ENCODE measurements at regions not wholly inside any gene's neighbourhood (a gene's known extent, or its start where the extent isn't known, plus 50 kb on each side); places are given as distances from the start of the nearest gene placed in this dataset.

- no peak overlapping the region for H3K27ac ChIP-seq
- TF ChIP-seq POLR2AphosphoS5 (IDR thresholded peaks at IDR 0.05), result no peak
- no peak for TF ChIP-seq POLR2A (IDR thresholded peaks at IDR 0.05)
- TF ChIP-seq, protein P1, sequence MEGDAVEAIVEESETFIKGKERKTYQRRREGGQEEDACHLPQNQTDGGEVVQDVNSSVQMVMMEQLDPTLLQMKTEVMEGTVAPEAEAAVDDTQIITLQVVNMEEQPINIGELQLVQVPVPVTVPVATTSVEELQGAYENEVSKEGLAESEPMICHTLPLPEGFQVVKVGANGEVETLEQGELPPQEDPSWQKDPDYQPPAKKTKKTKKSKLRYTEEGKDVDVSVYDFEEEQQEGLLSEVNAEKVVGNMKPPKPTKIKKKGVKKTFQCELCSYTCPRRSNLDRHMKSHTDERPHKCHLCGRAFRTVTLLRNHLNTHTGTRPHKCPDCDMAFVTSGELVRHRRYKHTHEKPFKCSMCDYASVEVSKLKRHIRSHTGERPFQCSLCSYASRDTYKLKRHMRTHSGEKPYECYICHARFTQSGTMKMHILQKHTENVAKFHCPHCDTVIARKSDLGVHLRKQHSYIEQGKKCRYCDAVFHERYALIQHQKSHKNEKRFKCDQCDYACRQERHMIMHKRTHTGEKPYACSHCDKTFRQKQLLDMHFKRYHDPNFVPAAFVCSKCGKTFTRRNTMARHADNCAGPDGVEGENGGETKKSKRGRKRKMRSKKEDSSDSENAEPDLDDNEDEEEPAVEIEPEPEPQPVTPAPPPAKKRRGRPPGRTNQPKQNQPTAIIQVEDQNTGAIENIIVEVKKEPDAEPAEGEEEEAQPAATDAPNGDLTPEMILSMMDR (IDR thresholded peaks at IDR 0.05), result no peak
- TF ChIP-seq EP300 (IDR thresholded peaks at IDR 0.05), result no peak
- H3K9me3 ChIP-seq, result no peaks in the 10 kb centered on the region
- 42 to 60% methylated on average over 1 to 2 of the region's 2 CpGs for WGBS, 2 donors (ENCODE audit: low coverage in 1 of 2)
- no peak overlapping the region for H3K4me3 ChIP-seq
- no peaks in the 10 kb centered on the region for H3K4me1 ChIP-seq
- no peaks in the 10 kb centered on the region for H3K27me3 ChIP-seq
- no peaks in the 10 kb centered on the region for H3K36me3 ChIP-seq
- no peak for ATAC-seq
Observed at GRCh38 chr9:4356306-4356705, 56.4 kb upstream of the GLIS3 start.

GRCh38 chr9:4353236-4353635 is 53.4 kb upstream of the GLIS3 start:
- no peak overlapping the region for H3K27ac ChIP-seq
- no peak for TF ChIP-seq EP300 (IDR thresholded peaks at IDR 0.05)
- no peak for TF ChIP-seq POLR2A (IDR thresholded peaks at IDR 0.05)
- TF ChIP-seq, protein P1 (IDR thresholded peaks at IDR 0.05), result no peak
- TF ChIP-seq POLR2AphosphoS5 (IDR thresholded peaks at IDR 0.05), result no peak
- no peaks in the 10 kb centered on the region for H3K27me3 ChIP-seq
- 100% methylated on average over 2 of the region's 3 CpGs for WGBS, 2 donors (ENCODE audit: low coverage in 1 of 2)
- no peaks in the 10 kb centered on the region for H3K4me1 ChIP-seq
- no peak for ATAC-seq
- no peak overlapping the region for H3K4me3 ChIP-seq
- H3K9me3 ChIP-seq, result no peaks in the 10 kb centered on the region
- H3K36me3 ChIP-seq, result no peaks in the 10 kb centered on the region

DNA sequence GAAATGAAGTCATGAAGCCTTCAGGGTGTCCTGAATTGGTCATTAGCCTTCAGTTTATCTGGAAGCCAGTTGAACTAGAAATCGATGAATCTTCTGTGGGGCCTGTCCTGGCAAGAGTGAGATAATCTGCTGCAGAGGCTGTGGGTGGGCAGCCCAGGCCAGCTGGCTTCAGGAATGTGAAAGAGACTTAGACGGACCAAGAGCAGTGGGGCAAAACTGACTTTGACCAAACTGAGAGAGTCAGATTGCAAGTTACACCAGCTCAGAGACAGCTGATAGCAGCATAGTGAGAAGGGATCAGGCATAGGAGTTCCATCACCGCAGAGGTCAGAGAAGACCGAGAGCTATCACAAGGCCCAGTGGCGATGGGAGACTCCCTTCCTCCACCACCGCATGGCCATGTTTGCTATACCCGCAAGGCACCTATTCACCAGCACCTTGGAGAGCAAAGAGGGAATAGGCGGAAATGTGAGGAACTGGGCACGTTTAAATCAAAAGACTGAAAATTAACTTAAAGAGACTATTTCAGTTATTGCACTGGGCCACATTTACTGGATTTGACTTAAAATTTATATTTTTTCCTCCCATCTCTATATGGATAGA is 50.0 kb upstream of the GLIS3 start:
- Histone ChIP-seq H3K9me3 (no peaks in the 10 kb centered on the region), H3K4me1 (no peaks in the 10 kb centered on the region), H3K27ac (no peak overlapping the region), H3K36me3 (no peaks in the 10 kb centered on the region), H3K4me3 (no peak overlapping the region), H3K27me3 (no peaks in the 10 kb centered on the region)
- ATAC-seq, result no peak
- 78 to 84% methylated on average over 4 to 7 of the region's 9 CpGs for WGBS, 2 donors (ENCODE audit: low coverage in 1 of 2)
- TF ChIP-seq, protein P1 (IDR thresholded peaks at IDR 0.05), result no peak
- no peak for TF ChIP-seq POLR2AphosphoS5 (IDR thresholded peaks at IDR 0.05)
- TF ChIP-seq EP300 (IDR thresholded peaks at IDR 0.05), result no peak
- TF ChIP-seq POLR2A (IDR thresholded peaks at IDR 0.05), result no peak

Small RNA genes lying in the stretch of these regions (small RNA-seq; reads per million reads assigned to genes)
- gene RNU6-694P, result 0 reads per million in 4 donors

Data from gastroesophageal sphincter (tissue), 4 donors.